ENCODE measurements at regions not wholly inside any gene's neighbourhood (a gene's known extent, or its start where the extent isn't known, plus 50 kb on each side); places are given as distances from the start of the nearest gene placed in this dataset.

GRCh38 chr2:30039101-30039500 lies 107.7 kb upstream of the YPEL5 start:
- CTCF ChIA-PET, result interaction anchor here (4.7 kb wide), 1 partner anchor 13 kb away, joined by 17 read pairs; no protein-coding TSS in a partner anchor
- DNase-seq (ENCODE audit: low read depth, low spot score), result no peak
- POLR2A ChIA-PET, result no interaction called here
- no peak for TF ChIP-seq CTCF (IDR thresholded peaks at IDR 0.05; ENCODE audit: insufficient read depth, low read length, missing control alignments)
- H3K4me3 ChIP-seq (ENCODE audit: low read depth, low read length), result no peak overlapping the region

- DNase-seq (ENCODE audit: low read depth, low spot score), result no peak
- POLR2A ChIA-PET, result no interaction called here
- no peak overlapping the region for H3K4me3 ChIP-seq (ENCODE audit: low read depth, low read length)
- CTCF ChIA-PET, result interaction anchor here (2.2 kb wide), 1 partner anchor 14 kb away, joined by 9 read pairs; no protein-coding TSS in a partner anchor
- no peak for TF ChIP-seq CTCF (IDR thresholded peaks at IDR 0.05; ENCODE audit: insufficient read depth, low read length, missing control alignments)
These were observed 106.7 kb upstream of the YPEL5 start for GRCh38 chr2:30040147-30040546.

- POLR2A ChIA-PET, result no interaction called here
- no peak for TF ChIP-seq CTCF (IDR thresholded peaks at IDR 0.05; ENCODE audit: insufficient read depth, low read length, missing control alignments)
- no peak overlapping the region for H3K4me3 ChIP-seq (ENCODE audit: low read depth, low read length)
- CTCF ChIA-PET, result interaction anchor here (1.5 to 2.2 kb wide), 2 partner anchors 16 to 119 kb away, joined by 7 to 9 read pairs; no protein-coding TSS in a partner anchor
- DNase-seq (ENCODE audit: low read depth, low spot score), result no peak
These were observed 104.9 kb upstream of the YPEL5 start for GRCh38 chr2:30041884-30042283.

- DNase-seq (ENCODE audit: low read depth, low spot score), result no peak
- no peak for TF ChIP-seq CTCF (IDR thresholded peaks at IDR 0.05; ENCODE audit: insufficient read depth, low read length, missing control alignments)
- POLR2A ChIA-PET, result no interaction called here
- H3K4me3 ChIP-seq (ENCODE audit: low read depth, low read length), result no peak overlapping the region
- CTCF ChIA-PET, result interaction anchor here (1.1 to 2.9 kb wide), 2 partner anchors 20 to 123 kb away, joined by 3 to 10 read pairs; no protein-coding TSS in a partner anchor
These were observed 100.4 kb upstream of the YPEL5 start for GRCh38 chr2:30046396-30046795.

GRCh38 chr2:30046979-30047378 lies 99.8 kb upstream of the YPEL5 start:
- ChIA-PET CTCF (no interaction called here), POLR2A (no interaction called here)
- no peak for DNase-seq (ENCODE audit: low read depth, low spot score)
- H3K4me3 ChIP-seq (ENCODE audit: low read depth, low read length), result no peak overlapping the region
- TF ChIP-seq CTCF (IDR thresholded peaks at IDR 0.05; ENCODE audit: insufficient read depth, low read length, missing control alignments), result no peak

- POLR2A ChIA-PET, result no interaction called here
- no peak overlapping the region for H3K4me3 ChIP-seq (ENCODE audit: low read depth, low read length)
- CTCF ChIA-PET, result no interaction called here
- TF ChIP-seq CTCF (IDR thresholded peaks at IDR 0.05; ENCODE audit: insufficient read depth, low read length, missing control alignments), result no peak
- no peak for DNase-seq (ENCODE audit: low read depth, low spot score)
These were observed 98.1 kb upstream of the YPEL5 start for GRCh38 chr2:30048636-30049175.
